ENCODE measurements at regions not wholly inside any gene's neighbourhood (a gene's known extent, or its start where the extent isn't known, plus 50 kb on each side); places are given as distances from the start of the nearest gene placed in this dataset.

- Histone ChIP-seq H3K4me3 (no peak overlapping the region), H3K9ac (ENCODE audit: control insufficient read depth, insufficient read depth, low read length) (no peak overlapping the region), H3K27ac (ENCODE audit: control insufficient read depth, insufficient read depth) (no peak overlapping the region), H4K20me1 (ENCODE audit: control insufficient read depth, insufficient read depth) (no peaks in the 10 kb centered on the region), H3K79me2 (ENCODE audit: control insufficient read depth, insufficient read depth, low read length) (no peaks in the 10 kb centered on the region), H3K4me2 (ENCODE audit: control insufficient read depth, insufficient read depth) (no peak overlapping the region), H2AFZ (ENCODE audit: control insufficient read depth, low read depth, low read length) (no peak overlapping the region), H3K27me3 (replicated peaks in 1 of 2; ENCODE audit: control insufficient read depth in 2 of 2, insufficient read depth in 2 of 2, low read length in 1 of 2) (no peaks in the 10 kb centered on the region), H3K4me1 (ENCODE audit: control insufficient read depth, insufficient read depth, low read length) (no peaks in the 10 kb centered on the region), H3K36me3 (ENCODE audit: control insufficient read depth in 2 of 2, insufficient read depth in 2 of 2, low read length in 1 of 2) (no peaks in the 10 kb centered on the region), H3K9me3 (replicated peaks; ENCODE audit: control insufficient read depth, insufficient read depth, low read length) (no peaks in the 10 kb centered on the region)
- ChIA-PET CTCF (interaction anchor here (1.1 kb wide), 1 partner anchor 13 kb away, joined by 3 read pairs; no protein-coding TSS in a partner anchor), SMC1A (ENCODE audit: uncharacterized antibody, unreplicated experiment) (interaction anchor here (0.9 kb wide), 1 partner anchor 58 kb away, joined by 3 read pairs; no protein-coding TSS in a partner anchor), POLR2A (no interaction called here), RAD21 (ENCODE audit: unreplicated experiment) (no interaction called here)
- ATAC-seq, result no peak
- DNase-seq (ENCODE audit: low read depth, low spot score), result no peak
- intact Hi-C loops (cut with micrococcal nuclease; ENCODE audit: unreplicated experiment), result no loop called here
- BruUV-seq (replicated peaks), result no TSS peak
- in situ Hi-C loops (cut with MboI), result no loop called here
- 20% methylated on average over 8 of the region's 8 CpGs for WGBS (ENCODE audit: insufficient coverage, insufficient replicate concordance, low lambda C conversion rate, missing lambda C conversion rate)
- FAIRE-seq, result no peak
- no peak for TF ChIP-seq BHLHE40 (IDR thresholded peaks at IDR 0.05; ENCODE audit: borderline replicate concordance in 1 of 2, low read depth in 2 of 2, low read length in 1 of 2)
- no peak for TF ChIP-seq ATF7 (IDR thresholded peaks at IDR 0.05; ENCODE audit: low read depth)
- no peak for TF ChIP-seq MEF2B (IDR thresholded peaks at IDR 0.05; ENCODE audit: partially characterized antibody, poor library complexity, severe bottlenecking)
- no peak for TF ChIP-seq EGR1 (IDR thresholded peaks at IDR 0.05; ENCODE audit: borderline replicate concordance in 1 of 2, low read depth in 2 of 2, low read length in 2 of 2)
- TF ChIP-seq NRF1 (conservative IDR thresholded peaks at IDR 0.05; ENCODE audit: low read depth, low read length), result no peak
- no peak for TF ChIP-seq RELB (IDR thresholded peaks at IDR 0.05; ENCODE audit: low read depth)
- no peak for TF ChIP-seq HDAC6 (IDR thresholded peaks at IDR 0.05; ENCODE audit: unreplicated experiment)
- no peak for TF ChIP-seq USF1 (IDR thresholded peaks at IDR 0.05; ENCODE audit: borderline replicate concordance, extremely low read length, insufficient read depth, low read depth, low read length)
- no peak for TF ChIP-seq MTA2 (IDR thresholded peaks at IDR 0.05; ENCODE audit: low read depth)
- no peak for TF ChIP-seq PKNOX1 (IDR thresholded peaks at IDR 0.05)
- no peak for TF ChIP-seq MTA3 (IDR thresholded peaks at IDR 0.05; ENCODE audit: borderline replicate concordance, low read length)
- TF ChIP-seq RFX5 (IDR thresholded peaks at IDR 0.05; ENCODE audit: low read depth, low read length), result no peak
- TF ChIP-seq HDGF (IDR thresholded peaks at IDR 0.05), result no peak
- TF ChIP-seq BCLAF1 (IDR thresholded peaks at IDR 0.05), result no peak
- no peak for TF ChIP-seq BRCA1 (IDR thresholded peaks at IDR 0.05; ENCODE audit: low read depth, low read length)
- no peak for TF ChIP-seq YY1 (IDR thresholded peaks at IDR 0.05; ENCODE audit: low read depth, low read length)
Measured at GRCh38 chr7:21128062-21128817, 299.6 kb upstream of the SP4 start.
